HepG2 (cell line): ENCODE measurements at regions not wholly inside any gene's neighbourhood (a gene's known extent, or its start where the extent isn't known, plus 50 kb on each side); places are given as distances from the start of the nearest gene placed in this dataset.

ENCODE experiments used
- ATAC-seq: fragments of 200-7000 bp; cut with Tn5 transposase; 3 replicates; pipeline ENCODE4 v1.9.1; 2020; ENCODE audit warnings: mild to moderate bottlenecking, moderate library complexity
- BruUV-seq: library from RNA; stranded (reverse); fragments of 400-500 nt; replicated peaks from 2 replicates; lab custom pipeline; 2021; lab: Mats Ljungman, UMichigan
- CTCF ChIA-PET: fragments of 300-600 bp; formaldehyde crosslinking; extraction: SDS; loops from one replicate; lab custom pipeline; 2021; ENCODE audit warnings: low total read pairs, inconsistent platforms, low intra/inter-chr PET ratio; lab: Yijun Ruan, JAX
- POLR2A ChIA-PET: fragments of 350-600 bp; sonication (Branson Sonifier 250); formaldehyde crosslinking; loops from one replicate; lab custom pipeline; 2020; ENCODE audit warnings: antibody characterized with exemption, inconsistent platforms; lab: Yijun Ruan, JAX
- DNase-seq: peaks from one replicate; pipeline ENCODE4 v3.0.0-alpha.2; 2015; ENCODE audit warnings: low spot score
- FAIRE-seq: peaks from 3 replicates; lab custom pipeline; 2011; peaks lifted over from hg19 to GRCh38; lab: Jason Lieb, UNC
- H2AFZ ChIP-seq: one replicate; pipeline ENCODE4 v1.6.1; 2011; ENCODE audit warnings: low read length, inconsistent platforms
- H3K27ac ChIP-seq: fragments of 300-600 bp; 3 replicates; pipeline ENCODE4 v1.8.0; 2011; ENCODE audit warnings: mixed run types, mild to moderate bottlenecking, mixed read lengths, low read length, inconsistent platforms; ENCODE audit not compliant: insufficient read depth; ENCODE audit errors: extremely low read length
- H3K27me3 ChIP-seq, 2 experiments: fragments of 200-600 bp in 1 of 2; 2 replicates in 1 of 2; 3 replicates in 1 of 2; pipeline versions ENCODE4 v1.6.0 to v1.8.0; 2011; ENCODE audit warnings: low read length in 2 of 2, mild to moderate bottlenecking in 2 of 2, moderate library complexity in 2 of 2, inconsistent platforms in 1 of 2; ENCODE audit not compliant: insufficient read depth in 2 of 2, control insufficient read depth in 1 of 2
- H3K36me3 ChIP-seq, 2 experiments: fragments of 200-600 bp in 1 of 2; replicated peaks in 1 of 2; 2 replicates in 1 of 2; 3 replicates in 1 of 2; pipeline versions ENCODE4 v1.5.1 to v1.8.0; 2011; ENCODE audit warnings: low read length in 2 of 2, inconsistent platforms in 1 of 2; ENCODE audit not compliant: insufficient read depth in 2 of 2, control insufficient read depth in 1 of 2
- H3K4me1 ChIP-seq: 2 replicates; pipeline ENCODE4 v1.5.1; 2012; ENCODE audit warnings: low read length, inconsistent platforms; ENCODE audit not compliant: insufficient read depth
- H3K4me2 ChIP-seq: 2 replicates; pipeline ENCODE4 v1.6.0; 2011; ENCODE audit warnings: low read depth, low read length, inconsistent platforms
- H3K4me3 ChIP-seq, 3 experiments: fragments of 200-600 bp in 1 of 3; sonication (generic), shearing (Covaris generic) in 1 of 3; replicated peaks in 1 of 3; 2 replicates each; pipeline ENCODE4 v1.5.1; 2011 to 2016; ENCODE audit warnings: low read length in 3 of 3, inconsistent platforms in 2 of 3, low read depth in 2 of 3, mild to moderate bottlenecking in 2 of 3, control low read depth in 1 of 3, mixed read lengths in 1 of 3; ENCODE audit not compliant: insufficient read depth in 1 of 3
- H3K79me2 ChIP-seq: one replicate; pipeline ENCODE4 v1.6.1; 2011; ENCODE audit warnings: low read length, inconsistent platforms; ENCODE audit not compliant: insufficient read depth
- H3K9ac ChIP-seq: 2 replicates; pipeline ENCODE4 v1.6.0; 2011; ENCODE audit warnings: mild to moderate bottlenecking, low read depth, low read length, inconsistent platforms; ENCODE audit not compliant: insufficient read depth
- H3K9me3 ChIP-seq: 2 replicates; pipeline ENCODE4 v1.5.1; 2012; ENCODE audit warnings: mild to moderate bottlenecking, low read length
- H4K20me1 ChIP-seq: 2 replicates; pipeline ENCODE4 v1.6.0; 2011; ENCODE audit warnings: inconsistent platforms, mild to moderate bottlenecking, low read length, moderate library complexity; ENCODE audit not compliant: insufficient read depth
- GATAD2A ChIP-seq: IDR thresholded peaks from 2 replicates; pipeline ENCODE4 v1.6.1; 2016
- HDAC2 ChIP-seq: sonication (generic); formaldehyde crosslinking; IDR thresholded peaks from 2 replicates; pipeline ENCODE4 v1.4.0; 2020; ENCODE audit warnings: missing genetic modification reagents
- JUND ChIP-seq: sonication (generic); formaldehyde crosslinking; IDR thresholded peaks from 2 replicates; pipeline ENCODE4 v1.8.0; 2022; ENCODE audit warnings: mild to moderate bottlenecking, missing genetic modification reagents
- MED13 ChIP-seq: sonication (generic); formaldehyde crosslinking; IDR thresholded peaks from 2 replicates; pipeline ENCODE4 v1.5.0; 2020; ENCODE audit warnings: missing genetic modification reagents
- ZNF225 ChIP-seq: sonication (generic); formaldehyde crosslinking; IDR thresholded peaks from 2 replicates; pipeline ENCODE4 v1.4.0; 2020; ENCODE audit warnings: mild to moderate bottlenecking, missing genetic modification reagents
- ZSCAN20 ChIP-seq: sonication (generic); formaldehyde crosslinking; IDR thresholded peaks from 2 replicates; pipeline ENCODE4 v1.4.0; 2020; ENCODE audit warnings: missing genetic modification reagents, mild to moderate bottlenecking, borderline replicate concordance
- WGBS: methylation state at CpG from one replicate; pipeline ENCODE4 v1.1.6; 2017; ENCODE audit warnings: low lambda C conversion rate; 5-methylcytosine and 5-hydroxymethylcytosine counted together
- in situ Hi-C: cut with HindIII; loops from 2 replicates; pipeline ENCODE4 v1.10.0; 2017; ENCODE audit warnings: low pct_unique_long_range_greater_than_20kb; ENCODE audit not compliant: extremely low pct_ligation_motif_present
- intact Hi-C: fragments of 100-400 bp; cut with micrococcal nuclease; formaldehyde crosslinking; loops from one replicate; pipeline ENCODE4 v1.10.0; 2022; ENCODE audit not compliant: unreplicated experiment
- TF ChIP-seq, protein P1 (sequence below): sonication (generic); formaldehyde crosslinking; IDR thresholded peaks from 2 replicates; pipeline ENCODE4 v1.4.0; 2020; ENCODE audit warnings: missing genetic modification reagents

DNA sequence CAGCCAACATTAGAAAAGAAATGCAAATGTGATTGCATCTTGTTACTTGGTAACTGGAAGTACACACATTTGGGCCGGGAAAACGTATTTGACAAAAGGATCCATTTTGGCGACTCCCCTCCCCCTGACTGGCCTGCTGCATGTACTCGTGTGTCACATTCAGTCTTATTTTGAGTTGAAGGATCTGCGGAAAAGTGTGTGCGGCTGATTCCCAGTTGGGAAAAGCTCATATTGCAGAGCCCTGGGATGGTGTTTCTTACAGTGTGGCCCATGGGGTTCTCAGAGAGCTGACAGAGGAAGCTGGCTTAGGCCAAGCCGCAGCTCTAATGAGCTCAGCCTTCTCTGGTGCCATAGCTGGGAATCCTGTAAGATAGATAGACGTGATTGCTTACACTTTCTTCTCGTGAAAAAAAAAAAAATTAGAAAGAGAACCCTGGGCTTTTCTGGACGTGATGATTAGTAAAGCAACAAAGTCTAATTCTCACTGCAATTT lies 170.3 kb upstream of the ARGLU1 start (continued):
- no peak for TF ChIP-seq MED13
- no peak for TF ChIP-seq GATAD2A (CRISPR knock-in tag)

DNA sequence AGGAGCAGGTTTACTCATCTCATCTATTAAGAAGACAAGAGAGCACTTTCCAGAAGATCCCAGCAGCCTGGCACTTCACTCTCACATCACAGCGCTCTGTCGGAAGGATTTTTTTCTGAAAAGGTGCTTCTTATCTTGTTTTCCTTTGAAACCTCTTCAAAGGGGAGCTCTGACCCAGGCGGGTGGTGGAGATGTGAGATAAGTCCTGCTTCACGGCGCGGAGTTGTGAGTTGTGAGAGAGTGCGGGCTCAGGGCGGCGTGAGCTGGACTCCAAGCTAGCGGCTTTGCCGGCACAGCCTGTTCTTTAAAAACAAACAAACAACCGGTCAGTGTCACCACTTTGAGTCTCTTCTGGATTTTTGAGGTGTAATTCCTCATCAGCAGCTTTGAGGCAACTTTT lies 169.0 kb upstream of the ARGLU1 start:
- BruUV-seq: no TSS peak
- no peaks in the 10 kb centered on the region for H3K4me1 ChIP-seq
- TF ChIP-seq ZNF225 (CRISPR knock-in tag) (no peak), JUND (no peak), ZSCAN20 (CRISPR knock-in tag) (no peak), HDAC2 (no peak)
- TF ChIP-seq, protein P1, sequence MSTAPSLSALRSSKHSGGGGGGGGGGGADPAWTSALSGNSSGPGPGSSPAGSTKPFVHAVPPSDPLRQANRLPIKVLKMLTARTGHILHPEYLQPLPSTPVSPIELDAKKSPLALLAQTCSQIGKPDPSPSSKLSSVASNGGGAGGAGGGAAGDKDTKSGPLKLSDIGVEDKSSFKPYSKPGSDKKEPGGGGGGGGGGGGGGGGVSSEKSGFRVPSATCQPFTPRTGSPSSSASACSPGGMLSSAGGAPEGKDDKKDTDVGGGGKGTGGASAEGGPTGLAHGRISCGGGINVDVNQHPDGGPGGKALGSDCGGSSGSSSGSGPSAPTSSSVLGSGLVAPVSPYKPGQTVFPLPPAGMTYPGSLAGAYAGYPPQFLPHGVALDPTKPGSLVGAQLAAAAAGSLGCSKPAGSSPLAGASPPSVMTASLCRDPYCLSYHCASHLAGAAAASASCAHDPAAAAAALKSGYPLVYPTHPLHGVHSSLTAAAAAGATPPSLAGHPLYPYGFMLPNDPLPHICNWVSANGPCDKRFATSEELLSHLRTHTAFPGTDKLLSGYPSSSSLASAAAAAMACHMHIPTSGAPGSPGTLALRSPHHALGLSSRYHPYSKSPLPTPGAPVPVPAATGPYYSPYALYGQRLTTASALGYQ (CRISPR knock-in tag): no peak
- no peak overlapping the region for H3K4me3 ChIP-seq
- POLR2A ChIA-PET: no interaction called here
- no peaks in the 10 kb centered on the region for H3K9me3 ChIP-seq
- H3K9ac ChIP-seq: no peak overlapping the region
- in situ Hi-C loops: no loop called here
- no peaks in the 10 kb centered on the region for H3K79me2 ChIP-seq
- intact Hi-C loops: no loop called here
- WGBS: 53% methylated on average over 12 of the region's 12 CpGs
- H2AFZ ChIP-seq: no peak overlapping the region
- H3K27ac ChIP-seq: no peak overlapping the region
- no peaks in the 10 kb centered on the region for H3K36me3 ChIP-seq
- ATAC-seq (no peak), DNase-seq (no peak), FAIRE-seq (no peak)
- CTCF ChIA-PET: no interaction called here
- no peaks in the 10 kb centered on the region for H4K20me1 ChIP-seq
- H3K4me2 ChIP-seq: no peak overlapping the region
- H3K27me3 ChIP-seq: no peaks in the 10 kb centered on the region
